ENCODE measurements at regions not wholly inside any gene's neighbourhood (a gene's known extent, or its start where the extent isn't known, plus 50 kb on each side); places are given as distances from the start of the nearest gene placed in this dataset.

DNA sequence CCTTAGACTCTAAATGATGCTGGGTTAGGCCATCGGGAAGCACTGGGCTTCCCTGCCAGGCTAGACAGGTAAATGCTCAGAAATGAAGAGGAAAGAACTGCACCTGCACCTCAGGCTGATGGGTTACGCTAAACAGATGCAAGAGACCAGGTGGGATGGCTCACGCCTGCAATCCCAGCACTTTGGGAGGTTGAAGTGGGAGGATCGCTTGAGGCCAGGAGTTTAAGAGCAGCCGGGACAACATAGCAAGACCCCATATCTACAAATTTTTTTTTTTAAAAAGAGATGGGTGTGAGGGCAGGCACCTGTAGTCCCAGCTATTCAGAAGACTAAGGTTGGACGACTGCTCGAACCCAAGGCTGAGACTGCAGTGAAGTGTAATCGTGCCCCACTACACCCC, 634.7 kb downstream of the UQCRFS1 start:
- H2AFZ ChIP-seq (ENCODE audit: control insufficient read depth, low read depth, low read length), result no peak overlapping the region
- no peak overlapping the region for H3K4me3 ChIP-seq
- H3K4me1 ChIP-seq (ENCODE audit: control insufficient read depth, insufficient read depth, low read length), result no peaks in the 10 kb centered on the region
- H3K36me3 ChIP-seq (ENCODE audit: control insufficient read depth in 2 of 2, insufficient read depth in 2 of 2, low read length in 1 of 2), result no peaks in the 10 kb centered on the region
- no peaks in the 10 kb centered on the region for H3K9me3 ChIP-seq (replicated peaks; ENCODE audit: control insufficient read depth, insufficient read depth, low read length)
- CTCF ChIA-PET, result interaction anchor here (1.5 kb wide), 1 partner anchor 56 kb away, joined by 4 read pairs; no protein-coding TSS in a partner anchor
- in situ Hi-C loops (cut with MboI) (no loop called here), intact Hi-C loops (cut with micrococcal nuclease; ENCODE audit: unreplicated experiment) (no loop called here)
- no TSS peak for BruUV-seq (replicated peaks)
- no peak overlapping the region for H3K9ac ChIP-seq (ENCODE audit: control insufficient read depth, insufficient read depth, low read length)
- H3K79me2 ChIP-seq (ENCODE audit: control insufficient read depth, insufficient read depth, low read length), result no peaks in the 10 kb centered on the region
- DNase-seq (ENCODE audit: low read depth, low spot score), result no peak
- RAD21 ChIA-PET (ENCODE audit: unreplicated experiment), result interaction anchor here (0.9 to 1.4 kb wide), 2 partner anchors 11 to 13 kb away, joined by 3 read pairs; no protein-coding TSS in a partner anchor
- no peak for FAIRE-seq
- no peak for ATAC-seq
- H3K4me2 ChIP-seq (ENCODE audit: control insufficient read depth, insufficient read depth), result no peak overlapping the region
- TF ChIP-seq, protein P1, sequence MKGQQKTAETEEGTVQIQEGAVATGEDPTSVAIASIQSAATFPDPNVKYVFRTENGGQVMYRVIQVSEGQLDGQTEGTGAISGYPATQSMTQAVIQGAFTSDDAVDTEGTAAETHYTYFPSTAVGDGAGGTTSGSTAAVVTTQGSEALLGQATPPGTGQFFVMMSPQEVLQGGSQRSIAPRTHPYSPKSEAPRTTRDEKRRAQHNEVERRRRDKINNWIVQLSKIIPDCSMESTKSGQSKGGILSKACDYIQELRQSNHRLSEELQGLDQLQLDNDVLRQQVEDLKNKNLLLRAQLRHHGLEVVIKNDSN (IDR thresholded peaks at IDR 0.05; ENCODE audit: borderline replicate concordance, extremely low read length, insufficient read depth, low read depth, low read length), result no peak
- TF ChIP-seq CHD4 (IDR thresholded peaks at IDR 0.05) (no peak), YY1 (IDR thresholded peaks at IDR 0.05; ENCODE audit: low read depth, low read length) (no peak), YBX1 (IDR thresholded peaks at IDR 0.05) (no peak), POLR2AphosphoS5 (IDR thresholded peaks at IDR 0.05; ENCODE audit: low read length) (no peak), IKZF1 (conservative IDR thresholded peaks at IDR 0.05) (no peak), NBN (IDR thresholded peaks at IDR 0.05) (no peak), RAD21 (IDR thresholded peaks at IDR 0.05; ENCODE audit: insufficient read depth, low read depth, low read length) (no peak), POU2F2 (IDR thresholded peaks at IDR 0.05; ENCODE audit: borderline replicate concordance, low read depth, low read length) (no peak)
- TF ChIP-seq, protein P2, sequence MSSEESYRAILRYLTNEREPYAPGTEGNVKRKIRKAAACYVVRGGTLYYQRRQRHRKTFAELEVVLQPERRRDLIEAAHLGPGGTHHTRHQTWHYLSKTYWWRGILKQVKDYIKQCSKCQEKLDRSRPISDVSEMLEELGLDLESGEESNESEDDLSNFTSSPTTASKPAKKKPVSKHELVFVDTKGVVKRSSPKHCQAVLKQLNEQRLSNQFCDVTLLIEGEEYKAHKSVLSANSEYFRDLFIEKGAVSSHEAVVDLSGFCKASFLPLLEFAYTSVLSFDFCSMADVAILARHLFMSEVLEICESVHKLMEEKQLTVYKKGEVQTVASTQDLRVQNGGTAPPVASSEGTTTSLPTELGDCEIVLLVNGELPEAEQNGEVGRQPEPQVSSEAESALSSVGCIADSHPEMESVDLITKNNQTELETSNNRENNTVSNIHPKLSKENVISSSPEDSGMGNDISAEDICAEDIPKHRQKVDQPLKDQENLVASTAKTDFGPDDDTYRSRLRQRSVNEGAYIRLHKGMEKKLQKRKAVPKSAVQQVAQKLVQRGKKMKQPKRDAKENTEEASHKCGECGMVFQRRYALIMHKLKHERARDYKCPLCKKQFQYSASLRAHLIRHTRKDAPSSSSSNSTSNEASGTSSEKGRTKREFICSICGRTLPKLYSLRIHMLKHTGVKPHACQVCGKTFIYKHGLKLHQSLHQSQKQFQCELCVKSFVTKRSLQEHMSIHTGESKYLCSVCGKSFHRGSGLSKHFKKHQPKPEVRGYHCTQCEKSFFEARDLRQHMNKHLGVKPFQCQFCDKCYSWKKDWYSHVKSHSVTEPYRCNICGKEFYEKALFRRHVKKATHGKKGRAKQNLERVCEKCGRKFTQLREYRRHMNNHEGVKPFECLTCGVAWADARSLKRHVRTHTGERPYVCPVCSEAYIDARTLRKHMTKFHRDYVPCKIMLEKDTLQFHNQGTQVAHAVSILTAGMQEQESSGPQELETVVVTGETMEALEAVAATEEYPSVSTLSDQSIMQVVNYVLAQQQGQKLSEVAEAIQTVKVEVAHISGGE (CRISPR knock-in tag; IDR thresholded peaks at IDR 0.05), result no peak
- TF ChIP-seq, protein P3, sequence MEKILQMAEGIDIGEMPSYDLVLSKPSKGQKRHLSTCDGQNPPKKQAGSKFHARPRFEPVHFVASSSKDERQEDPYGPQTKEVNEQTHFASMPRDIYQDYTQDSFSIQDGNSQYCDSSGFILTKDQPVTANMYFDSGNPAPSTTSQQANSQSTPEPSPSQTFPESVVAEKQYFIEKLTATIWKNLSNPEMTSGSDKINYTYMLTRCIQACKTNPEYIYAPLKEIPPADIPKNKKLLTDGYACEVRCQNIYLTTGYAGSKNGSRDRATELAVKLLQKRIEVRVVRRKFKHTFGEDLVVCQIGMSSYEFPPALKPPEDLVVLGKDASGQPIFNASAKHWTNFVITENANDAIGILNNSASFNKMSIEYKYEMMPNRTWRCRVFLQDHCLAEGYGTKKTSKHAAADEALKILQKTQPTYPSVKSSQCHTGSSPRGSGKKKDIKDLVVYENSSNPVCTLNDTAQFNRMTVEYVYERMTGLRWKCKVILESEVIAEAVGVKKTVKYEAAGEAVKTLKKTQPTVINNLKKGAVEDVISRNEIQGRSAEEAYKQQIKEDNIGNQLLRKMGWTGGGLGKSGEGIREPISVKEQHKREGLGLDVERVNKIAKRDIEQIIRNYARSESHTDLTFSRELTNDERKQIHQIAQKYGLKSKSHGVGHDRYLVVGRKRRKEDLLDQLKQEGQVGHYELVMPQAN (conservative IDR thresholded peaks at IDR 0.05), result no peak
- no peaks in the 10 kb centered on the region for H3K27me3 ChIP-seq (replicated peaks in 1 of 2; ENCODE audit: control insufficient read depth in 2 of 2, insufficient read depth in 2 of 2, low read length in 1 of 2)
- no peaks in the 10 kb centered on the region for H4K20me1 ChIP-seq (ENCODE audit: control insufficient read depth, insufficient read depth)
- H3K27ac ChIP-seq (ENCODE audit: control insufficient read depth, insufficient read depth), result no peak overlapping the region
- WGBS (ENCODE audit: insufficient coverage, insufficient replicate concordance, low lambda C conversion rate, missing lambda C conversion rate), result 14% methylated on average over 8 of the region's 8 CpGs
- SMC1A ChIA-PET (ENCODE audit: uncharacterized antibody, unreplicated experiment), result interaction anchor here (0.9 to 1.5 kb wide), 3 partner anchors 8 to 34 kb away, joined by 3 to 4 read pairs (median 3); no protein-coding TSS in a partner anchor
- POLR2A ChIA-PET, result interaction anchor here (1.1 kb wide), 1 partner anchor 32 kb away, joined by 5 read pairs; no protein-coding TSS in a partner anchor
